ENCODE measurements at regions not wholly inside any gene's neighbourhood (a gene's known extent, or its start where the extent isn't known, plus 50 kb on each side); places are given as distances from the start of the nearest gene placed in this dataset.

DNA sequence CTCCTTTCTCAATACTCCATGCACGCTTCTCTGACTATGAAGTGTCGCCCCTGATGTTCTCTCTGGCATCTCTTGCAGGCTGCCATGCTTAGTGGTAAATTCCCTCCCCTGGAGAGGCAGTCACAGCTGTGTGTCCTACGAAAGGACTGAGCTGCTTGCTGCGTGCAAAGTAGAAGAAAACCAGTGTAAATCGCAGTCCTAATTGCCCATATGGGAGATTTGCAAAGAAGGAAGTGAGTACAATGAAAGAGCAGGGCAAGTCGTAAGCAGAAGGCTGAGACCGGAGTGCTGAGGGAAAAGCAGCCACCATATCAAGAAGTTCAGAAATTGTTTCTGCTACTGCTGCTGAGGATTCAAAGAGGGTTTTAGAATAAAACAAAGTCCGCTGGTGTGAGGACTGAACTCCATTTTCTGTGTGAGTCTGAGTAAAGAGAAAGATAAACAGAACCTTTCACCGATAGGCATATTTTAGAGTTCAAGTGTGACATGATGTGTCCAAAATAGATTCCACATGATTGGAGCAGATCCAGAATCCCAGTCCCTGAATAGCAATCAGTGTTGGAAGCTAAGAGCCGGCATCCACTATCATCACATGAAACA is 507.8 kb upstream of the MPDZ start:
- TF ChIP-seq EZH2 (IDR thresholded peaks at IDR 0.05; ENCODE audit: borderline replicate concordance, insufficient read depth, low read depth, low read length, poor library complexity, severe bottlenecking) (no peak), CTCF (IDR thresholded peaks at IDR 0.05) (no peak)

Measured in B cell (primary cell).